ENCODE measurements at regions not wholly inside any gene's neighbourhood (a gene's known extent, or its start where the extent isn't known, plus 50 kb on each side); places are given as distances from the start of the nearest gene placed in this dataset.

- DNase-seq = no peak
Measured at GRCh38 chr3:105293441-105293840, 73.3 kb upstream of the ALCAM start.

GRCh38 chr3:105296182-105296822 lies 70.4 kb upstream of the ALCAM start:
- peak; percentile 21 for DNase-seq

DNA sequence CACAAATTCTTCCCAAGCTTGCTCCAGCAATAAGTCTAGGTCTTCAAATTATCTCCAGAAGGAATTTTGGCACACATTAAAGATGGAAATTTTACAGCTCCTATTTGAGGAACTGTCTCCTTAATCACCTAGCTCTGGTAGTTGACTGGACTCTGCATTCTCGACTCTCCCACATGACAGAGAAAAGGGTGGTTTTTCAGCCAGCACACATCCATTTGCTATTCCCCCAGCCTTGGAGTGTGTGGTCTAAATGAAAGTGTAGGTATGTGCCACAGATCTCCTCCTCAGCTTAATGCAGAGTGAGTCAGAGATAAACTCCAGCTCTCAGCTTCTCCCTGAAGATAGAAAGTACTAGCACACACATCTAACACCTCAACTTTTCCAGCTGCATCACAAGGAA lies 62.2 kb upstream of the ALCAM start:
- DNase-seq = no peak

DNA sequence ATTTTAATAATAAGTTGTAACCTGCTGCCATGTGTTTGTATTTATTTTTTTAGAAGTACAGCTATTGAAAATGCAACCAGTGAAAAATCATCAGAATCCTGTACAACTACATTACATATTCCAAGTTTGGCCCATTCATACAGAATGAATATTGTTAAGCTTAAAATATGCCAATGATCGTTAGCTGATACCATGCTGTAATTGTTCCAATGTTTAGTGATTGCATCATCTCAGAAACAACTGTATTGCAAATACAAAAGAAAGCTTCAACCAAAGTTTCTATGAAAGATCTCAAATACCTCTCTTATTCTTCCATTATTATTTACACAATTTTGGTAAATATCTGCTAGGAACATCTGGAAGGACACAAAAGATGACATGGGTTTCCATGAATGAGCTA lies 51.6 kb upstream of the ALCAM start:
- no peak for DNase-seq

GRCh38 chr3:105315815-105316214 lies 50.9 kb upstream of the ALCAM start:
- no peak for DNase-seq

GRCh38 chr3:105316331-105316730 lies 50.4 kb upstream of the ALCAM start:
- no peak for DNase-seq
